Colonic mucosa (tissue), 4 donors: ENCODE measurements at regions not wholly inside any gene's neighbourhood (a gene's known extent, or its start where the extent isn't known, plus 50 kb on each side); places are given as distances from the start of the nearest gene placed in this dataset.

Source experiments
- DNase-seq: peaks from one replicate; pipeline ENCODE4 v3.0.0-alpha.2; 2020
- H3K27ac ChIP-seq: fragments of 200-600 bp; one replicate; pipeline ENCODE4 v1.8.0; 2021
- H3K27me3 ChIP-seq: fragments of 200-600 bp; one replicate; pipeline ENCODE4 v1.8.0; 2021
- H3K36me3 ChIP-seq: fragments of 200-600 bp; one replicate; pipeline ENCODE4 v1.8.0; 2021
- H3K4me1 ChIP-seq: fragments of 200-600 bp; one replicate; pipeline ENCODE4 v1.8.0; 2021; ENCODE audit warnings: mild to moderate bottlenecking
- H3K4me3 ChIP-seq: fragments of 200-600 bp; one replicate; pipeline ENCODE4 v1.8.0; 2021
- H3K9ac ChIP-seq, 2 donors: one replicate each; pipeline ENCODE4 v1.7.0; 2013; ENCODE audit warnings: control low read depth in 2 of 2, low read depth in 2 of 2, low read length in 2 of 2
- H3K9me3 ChIP-seq: fragments of 200-600 bp; one replicate; pipeline ENCODE4 v1.8.0; 2021
- intact Hi-C: fragments of 100-400 bp; cut with DNase I; formaldehyde crosslinking; loops from one replicate; pipeline ENCODE4 v1.14.1; 2022
- TF ChIP-seq, protein P1 (sequence below): fragments of 200-600 bp; IDR thresholded peaks from one replicate; pipeline ENCODE4 v1.8.0; 2022; ENCODE audit warnings: antibody characterized with exemption, mild to moderate bottlenecking
- donor health status: healthy.
- donor health status: DM: no; HTN: no; CAD: no.
- donor health status: DM: no; HTN: no; CAD: no.

DNA sequence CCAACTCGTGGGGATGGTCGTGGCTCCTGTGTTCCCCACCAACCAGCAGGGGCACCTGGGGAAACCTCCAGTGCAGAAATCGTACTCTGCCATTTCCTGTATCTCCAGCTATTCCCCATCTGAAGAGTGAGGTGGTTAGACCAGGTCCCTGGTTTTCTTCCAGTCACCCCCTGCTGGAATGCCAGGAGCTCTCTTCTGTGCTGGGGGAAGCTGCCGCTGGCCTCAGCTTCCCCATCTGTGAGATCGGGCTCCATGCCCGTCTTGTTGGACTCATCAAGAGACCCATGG is 119.7 kb downstream of the INHBB start:
- no peaks in the 10 kb centered on the region for H3K9me3 ChIP-seq
- no peak overlapping the region for H3K9ac ChIP-seq
- no peak for DNase-seq
- no peak overlapping the region for H3K4me3 ChIP-seq
- no peaks in the 10 kb centered on the region for H3K27me3 ChIP-seq
- no peaks in the 10 kb centered on the region for H3K4me1 ChIP-seq
- TF ChIP-seq, protein P1, sequence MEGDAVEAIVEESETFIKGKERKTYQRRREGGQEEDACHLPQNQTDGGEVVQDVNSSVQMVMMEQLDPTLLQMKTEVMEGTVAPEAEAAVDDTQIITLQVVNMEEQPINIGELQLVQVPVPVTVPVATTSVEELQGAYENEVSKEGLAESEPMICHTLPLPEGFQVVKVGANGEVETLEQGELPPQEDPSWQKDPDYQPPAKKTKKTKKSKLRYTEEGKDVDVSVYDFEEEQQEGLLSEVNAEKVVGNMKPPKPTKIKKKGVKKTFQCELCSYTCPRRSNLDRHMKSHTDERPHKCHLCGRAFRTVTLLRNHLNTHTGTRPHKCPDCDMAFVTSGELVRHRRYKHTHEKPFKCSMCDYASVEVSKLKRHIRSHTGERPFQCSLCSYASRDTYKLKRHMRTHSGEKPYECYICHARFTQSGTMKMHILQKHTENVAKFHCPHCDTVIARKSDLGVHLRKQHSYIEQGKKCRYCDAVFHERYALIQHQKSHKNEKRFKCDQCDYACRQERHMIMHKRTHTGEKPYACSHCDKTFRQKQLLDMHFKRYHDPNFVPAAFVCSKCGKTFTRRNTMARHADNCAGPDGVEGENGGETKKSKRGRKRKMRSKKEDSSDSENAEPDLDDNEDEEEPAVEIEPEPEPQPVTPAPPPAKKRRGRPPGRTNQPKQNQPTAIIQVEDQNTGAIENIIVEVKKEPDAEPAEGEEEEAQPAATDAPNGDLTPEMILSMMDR: no peak
- no peak overlapping the region for H3K27ac ChIP-seq
- no peaks in the 10 kb centered on the region for H3K36me3 ChIP-seq
- intact Hi-C loops: no loop called here

DNA sequence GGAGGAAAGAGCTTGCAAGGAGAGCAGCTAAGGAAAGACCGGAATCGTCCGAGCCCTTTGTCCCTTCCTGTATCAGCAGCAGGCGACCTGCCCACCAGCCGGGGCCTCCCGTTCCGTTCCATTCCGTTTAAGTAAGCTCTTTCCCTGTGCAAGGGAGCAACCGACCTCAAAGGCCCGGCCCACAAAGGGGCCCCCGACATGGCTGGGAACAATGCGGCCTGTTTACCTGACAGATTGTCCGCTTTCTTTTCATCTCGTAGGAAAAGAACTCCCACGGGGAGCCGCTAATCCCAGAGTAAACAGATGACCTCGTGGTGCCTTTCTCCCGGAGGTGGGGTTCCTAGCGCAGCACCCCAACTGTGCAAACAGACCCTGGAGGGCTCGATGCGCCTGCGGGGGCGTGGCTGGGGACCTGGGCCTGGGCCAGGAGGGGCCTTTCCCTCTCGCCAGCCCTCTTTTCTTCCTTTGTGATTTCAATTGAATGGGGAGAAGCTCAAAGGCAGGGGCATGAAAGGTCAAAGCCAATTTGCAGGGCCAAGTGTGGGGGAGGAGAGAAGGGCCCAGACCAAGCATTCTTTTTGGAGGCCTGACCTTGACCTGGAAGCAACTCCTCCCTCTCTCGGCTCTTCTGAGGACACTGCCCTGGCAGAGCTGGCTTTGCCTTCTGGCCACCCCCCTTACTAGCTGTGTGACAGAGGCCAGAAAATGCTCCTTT is 120.2 kb downstream of the INHBB start:
- intact Hi-C loops: no loop called here
- H3K4me3 ChIP-seq: no peak overlapping the region
- TF ChIP-seq, protein P1: no peak
- no peaks in the 10 kb centered on the region for H3K9me3 ChIP-seq
- H3K4me1 ChIP-seq: no peaks in the 10 kb centered on the region
- no peaks in the 10 kb centered on the region for H3K27me3 ChIP-seq
- H3K9ac ChIP-seq: no peak overlapping the region
- H3K36me3 ChIP-seq: no peaks in the 10 kb centered on the region
- no peak overlapping the region for H3K27ac ChIP-seq
- no peak for DNase-seq

DNA sequence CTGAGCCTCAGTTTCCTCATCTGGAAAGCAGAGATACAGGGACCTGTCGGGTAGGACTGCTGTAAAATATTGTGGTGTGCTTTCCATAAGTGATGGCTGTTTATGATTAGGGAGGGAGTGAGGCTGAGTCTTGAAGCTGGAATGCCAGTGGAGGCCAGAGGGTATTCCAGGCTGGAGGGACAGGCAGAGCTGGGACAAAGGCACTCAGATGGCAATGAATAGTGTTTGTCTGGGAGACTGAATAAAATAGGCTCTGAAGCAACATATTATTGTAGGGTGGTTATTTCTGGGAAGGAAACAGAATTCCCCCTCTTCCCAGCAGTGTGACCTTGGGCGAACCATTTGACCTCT is 120.7 kb downstream of the INHBB start:
- no peak for DNase-seq
- TF ChIP-seq, protein P1: no peak
- Histone ChIP-seq H3K9me3 (no peaks in the 10 kb centered on the region), H3K9ac (no peak overlapping the region), H3K27me3 (no peaks in the 10 kb centered on the region), H3K4me3 (no peak overlapping the region), H3K4me1 (no peaks in the 10 kb centered on the region), H3K27ac (no peak overlapping the region), H3K36me3 (no peaks in the 10 kb centered on the region)
- intact Hi-C loops: no loop called here

DNA sequence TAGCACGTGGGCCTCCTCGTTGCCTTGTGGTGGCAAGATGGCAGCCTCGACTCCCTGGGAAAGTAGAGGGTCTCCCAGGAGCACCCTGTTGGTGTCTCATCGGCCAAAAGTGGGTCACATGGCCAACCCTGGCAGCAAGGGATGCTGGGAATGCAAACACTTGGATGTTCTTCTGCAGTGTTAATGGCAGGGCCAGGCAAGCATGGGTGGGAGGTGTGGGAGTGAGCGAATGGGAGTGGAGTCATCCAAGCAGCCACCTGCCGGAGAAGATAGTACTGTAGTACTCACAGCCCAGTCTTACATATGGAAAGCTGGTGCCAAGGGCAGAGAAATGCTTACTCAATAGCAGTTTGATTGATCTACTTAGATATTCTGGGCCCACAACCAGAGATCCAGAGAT is 122.2 kb downstream of the INHBB start:
- intact Hi-C loops: no loop called here
- H3K9me3 ChIP-seq: no peaks in the 10 kb centered on the region

DNA sequence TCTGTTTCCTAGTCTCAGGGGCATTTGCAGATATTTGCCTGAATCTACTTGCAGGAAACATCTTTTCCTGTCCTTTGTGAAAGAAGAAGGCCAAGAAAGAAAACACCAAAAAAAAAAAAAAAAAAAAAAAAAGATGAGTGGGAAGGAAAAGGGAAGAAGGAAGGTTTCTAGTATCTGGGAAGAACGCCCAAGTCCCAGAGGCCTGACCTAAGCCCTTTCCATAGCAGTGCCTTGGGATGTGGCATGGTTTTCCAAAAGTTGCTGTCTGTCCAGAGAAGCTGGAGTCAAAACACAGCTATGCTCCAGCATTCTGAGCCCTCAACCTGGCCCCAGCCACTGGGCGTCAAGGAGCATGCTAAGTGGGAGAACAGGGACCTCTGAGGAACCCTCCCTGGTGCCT is 123.5 kb downstream of the INHBB start:
- TF ChIP-seq, protein P1: no peak
- Histone ChIP-seq H3K9me3 (no peaks in the 10 kb centered on the region), H3K4me1 (no peaks in the 10 kb centered on the region), H3K9ac (no peak overlapping the region), H3K4me3 (no peak overlapping the region), H3K36me3 (no peaks in the 10 kb centered on the region), H3K27me3 (no peaks in the 10 kb centered on the region), H3K27ac (no peak overlapping the region)
- DNase-seq: no peak
- intact Hi-C loops: no loop called here

More for the DNA sequence above, 122.2 kb downstream of the INHBB start:
- no peaks in the 10 kb centered on the region for H3K4me1 ChIP-seq
- TF ChIP-seq, protein P1: no peak
- H3K4me3 ChIP-seq: no peak overlapping the region
- no peak overlapping the region for H3K27ac ChIP-seq
- no peaks in the 10 kb centered on the region for H3K27me3 ChIP-seq
- no peaks in the 10 kb centered on the region for H3K36me3 ChIP-seq
- DNase-seq: no peak
- no peak overlapping the region for H3K9ac ChIP-seq
